H1 (cell line): ENCODE measurements at regions not wholly inside any gene's neighbourhood (a gene's known extent, or its start where the extent isn't known, plus 50 kb on each side); places are given as distances from the start of the nearest gene placed in this dataset.

Experiments used
- CBX5 ChIP-seq: fragments of 300-800, 300-1000 bp; sonication (generic); IDR thresholded peaks from 2 replicates; pipeline ENCODE4 v1.7.1; 2016; ENCODE audit warnings: antibody characterized with exemption, low read length, low read depth
- CHD2 ChIP-seq: IDR thresholded peaks from 2 replicates; pipeline ENCODE4 v1.6.1; 2012; ENCODE audit warnings: low read length, improper control_type of control experiment
- E2F6 ChIP-seq: IDR thresholded peaks from 2 replicates; pipeline ENCODE4 v1.6.1; 2012; ENCODE audit warnings: inconsistent platforms
- EGR1 ChIP-seq: IDR thresholded peaks from 2 replicates; pipeline ENCODE4 v1.6.1; 2011; ENCODE audit warnings: low read depth, low read length, borderline replicate concordance
- EZH2 ChIP-seq: fragments of 200-600 bp; sonication (generic); IDR thresholded peaks from 2 replicates; pipeline ENCODE4 v1.7.1; 2012; ENCODE audit warnings: low read depth, mild to moderate bottlenecking, moderate library complexity, low read length, inconsistent platforms; ENCODE audit not compliant: severe bottlenecking
- MAX ChIP-seq: IDR thresholded peaks from 2 replicates; pipeline ENCODE4 v1.6.1; 2012; ENCODE audit warnings: inconsistent platforms
- POLR2AphosphoS5 ChIP-seq: IDR thresholded peaks from 2 replicates; pipeline ENCODE4 v1.6.1; 2011; ENCODE audit warnings: low read depth, low read length
- RXRA ChIP-seq: IDR thresholded peaks from 2 replicates; pipeline ENCODE4 v1.6.1; 2011; ENCODE audit warnings: low read depth, mild to moderate bottlenecking, low read length, moderate library complexity; ENCODE audit not compliant: insufficient read depth
- SIX5 ChIP-seq: IDR thresholded peaks from 2 replicates; pipeline ENCODE4 v1.6.1; 2011; ENCODE audit warnings: mild to moderate bottlenecking, low read depth, low read length
- TAF7 ChIP-seq: optimal IDR thresholded peaks from 2 replicates; pipeline ENCODE3; 2011; ENCODE audit warnings: low read depth, mild to moderate bottlenecking, inconsistent platforms, low read length, moderate library complexity, borderline replicate concordance
- USF2 ChIP-seq: IDR thresholded peaks from 2 replicates; pipeline ENCODE4 v1.6.1; 2011; ENCODE audit warnings: low read length, improper control_type of control experiment

GRCh38 chr11:128188346-128189004, 398.9 kb downstream of the ETS1 start (continued):
- no peak for TF ChIP-seq E2F6
- no peak for TF ChIP-seq CBX5
- TF ChIP-seq MAX: no peak
- no peak for TF ChIP-seq RXRA
- TF ChIP-seq CHD2: no peak
- no peak for TF ChIP-seq POLR2AphosphoS5
- no peak for TF ChIP-seq EGR1
- TF ChIP-seq SIX5: no peak
- TF ChIP-seq USF2: no peak
- TF ChIP-seq EZH2: no peak
- TF ChIP-seq TAF7: no peak
